Panc1 (cell line): ENCODE measurements at regions not wholly inside any gene's neighbourhood (a gene's known extent, or its start where the extent isn't known, plus 50 kb on each side); places are given as distances from the start of the nearest gene placed in this dataset.

Experiments used
- POLR2AphosphoS5 ChIP-seq: IDR thresholded peaks from 2 replicates; pipeline ENCODE4 v1.6.1; 2012; ENCODE audit warnings: mild to moderate bottlenecking, low read depth, low read length, moderate library complexity
- SIN3A ChIP-seq: IDR thresholded peaks from 2 replicates; pipeline ENCODE4 v1.6.1; 2012; ENCODE audit warnings: low read depth, mild to moderate bottlenecking, low read length, moderate library complexity, borderline replicate concordance; ENCODE audit not compliant: insufficient read depth
- TF ChIP-seq, protein P1 (sequence below): fragments of 450-650 bp; IDR thresholded peaks from 2 replicates; pipeline ENCODE4 v1.5.1; 2017; ENCODE audit warnings: mild to moderate bottlenecking
- TF ChIP-seq, protein P2 (sequence below), 2 experiments: IDR thresholded peaks; 2 replicates each; pipeline ENCODE4 v1.6.1; 2011 to 2012; ENCODE audit warnings: low read depth in 2 of 2, control low read depth in 1 of 2, low read length in 1 of 2, mild to moderate bottlenecking in 1 of 2, moderate library complexity in 1 of 2; ENCODE audit not compliant: insufficient read depth in 1 of 2

- TF ChIP-seq, protein P1, sequence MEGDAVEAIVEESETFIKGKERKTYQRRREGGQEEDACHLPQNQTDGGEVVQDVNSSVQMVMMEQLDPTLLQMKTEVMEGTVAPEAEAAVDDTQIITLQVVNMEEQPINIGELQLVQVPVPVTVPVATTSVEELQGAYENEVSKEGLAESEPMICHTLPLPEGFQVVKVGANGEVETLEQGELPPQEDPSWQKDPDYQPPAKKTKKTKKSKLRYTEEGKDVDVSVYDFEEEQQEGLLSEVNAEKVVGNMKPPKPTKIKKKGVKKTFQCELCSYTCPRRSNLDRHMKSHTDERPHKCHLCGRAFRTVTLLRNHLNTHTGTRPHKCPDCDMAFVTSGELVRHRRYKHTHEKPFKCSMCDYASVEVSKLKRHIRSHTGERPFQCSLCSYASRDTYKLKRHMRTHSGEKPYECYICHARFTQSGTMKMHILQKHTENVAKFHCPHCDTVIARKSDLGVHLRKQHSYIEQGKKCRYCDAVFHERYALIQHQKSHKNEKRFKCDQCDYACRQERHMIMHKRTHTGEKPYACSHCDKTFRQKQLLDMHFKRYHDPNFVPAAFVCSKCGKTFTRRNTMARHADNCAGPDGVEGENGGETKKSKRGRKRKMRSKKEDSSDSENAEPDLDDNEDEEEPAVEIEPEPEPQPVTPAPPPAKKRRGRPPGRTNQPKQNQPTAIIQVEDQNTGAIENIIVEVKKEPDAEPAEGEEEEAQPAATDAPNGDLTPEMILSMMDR, result no peak
- TF ChIP-seq POLR2AphosphoS5 (no peak), SIN3A (no peak)
- TF ChIP-seq, protein P2, sequence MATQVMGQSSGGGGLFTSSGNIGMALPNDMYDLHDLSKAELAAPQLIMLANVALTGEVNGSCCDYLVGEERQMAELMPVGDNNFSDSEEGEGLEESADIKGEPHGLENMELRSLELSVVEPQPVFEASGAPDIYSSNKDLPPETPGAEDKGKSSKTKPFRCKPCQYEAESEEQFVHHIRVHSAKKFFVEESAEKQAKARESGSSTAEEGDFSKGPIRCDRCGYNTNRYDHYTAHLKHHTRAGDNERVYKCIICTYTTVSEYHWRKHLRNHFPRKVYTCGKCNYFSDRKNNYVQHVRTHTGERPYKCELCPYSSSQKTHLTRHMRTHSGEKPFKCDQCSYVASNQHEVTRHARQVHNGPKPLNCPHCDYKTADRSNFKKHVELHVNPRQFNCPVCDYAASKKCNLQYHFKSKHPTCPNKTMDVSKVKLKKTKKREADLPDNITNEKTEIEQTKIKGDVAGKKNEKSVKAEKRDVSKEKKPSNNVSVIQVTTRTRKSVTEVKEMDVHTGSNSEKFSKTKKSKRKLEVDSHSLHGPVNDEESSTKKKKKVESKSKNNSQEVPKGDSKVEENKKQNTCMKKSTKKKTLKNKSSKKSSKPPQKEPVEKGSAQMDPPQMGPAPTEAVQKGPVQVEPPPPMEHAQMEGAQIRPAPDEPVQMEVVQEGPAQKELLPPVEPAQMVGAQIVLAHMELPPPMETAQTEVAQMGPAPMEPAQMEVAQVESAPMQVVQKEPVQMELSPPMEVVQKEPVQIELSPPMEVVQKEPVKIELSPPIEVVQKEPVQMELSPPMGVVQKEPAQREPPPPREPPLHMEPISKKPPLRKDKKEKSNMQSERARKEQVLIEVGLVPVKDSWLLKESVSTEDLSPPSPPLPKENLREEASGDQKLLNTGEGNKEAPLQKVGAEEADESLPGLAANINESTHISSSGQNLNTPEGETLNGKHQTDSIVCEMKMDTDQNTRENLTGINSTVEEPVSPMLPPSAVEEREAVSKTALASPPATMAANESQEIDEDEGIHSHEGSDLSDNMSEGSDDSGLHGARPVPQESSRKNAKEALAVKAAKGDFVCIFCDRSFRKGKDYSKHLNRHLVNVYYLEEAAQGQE (IDR thresholded peaks at IDR 0.05; ENCODE audit: insufficient read depth in 1 of 2, low read depth in 2 of 2, low read length in 1 of 2), result no peak
Measured at GRCh38 chr7:18109762-18110161, 82.1 kb upstream of the PRPS1L1 start.
